ENCODE measurements at regions not wholly inside any gene's neighbourhood (a gene's known extent, or its start where the extent isn't known, plus 50 kb on each side); places are given as distances from the start of the nearest gene placed in this dataset.
A peak's percentile ranks its signal among the peaks of the same experiment; 100 is the strongest.

DNA sequence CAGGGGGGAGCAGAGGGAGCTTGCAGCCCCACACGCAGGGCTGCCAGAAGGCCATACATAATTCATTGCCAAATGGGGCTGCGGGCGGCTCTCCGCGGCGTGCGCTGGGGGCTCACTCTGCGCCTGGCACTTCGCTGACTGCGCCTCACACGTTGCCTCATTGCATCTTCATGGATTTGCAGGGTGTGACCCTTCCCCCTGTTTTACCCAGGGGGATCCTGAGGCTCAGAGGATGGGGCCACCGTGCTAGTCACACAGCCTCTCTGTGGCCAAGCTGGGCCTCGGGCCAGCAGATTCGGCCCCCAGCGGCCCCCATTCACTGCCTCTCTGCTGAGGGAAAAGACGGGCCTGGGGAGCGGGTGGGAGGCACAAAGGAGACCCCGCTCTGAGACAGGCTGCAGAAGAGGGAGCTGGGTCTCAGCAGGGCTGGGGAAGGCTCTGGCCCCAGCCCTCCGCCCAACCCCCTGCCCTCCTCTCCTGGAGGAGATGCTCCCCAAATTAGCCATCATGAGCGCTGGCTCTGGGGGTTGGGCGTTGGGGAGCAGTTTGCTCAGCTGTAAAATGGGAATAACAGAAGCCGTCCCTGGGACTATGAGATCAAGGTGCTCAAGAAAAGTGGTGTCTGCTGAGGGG is 115.5 kb downstream of the C9orf50 start:
- no peak for DNase-seq

DNA sequence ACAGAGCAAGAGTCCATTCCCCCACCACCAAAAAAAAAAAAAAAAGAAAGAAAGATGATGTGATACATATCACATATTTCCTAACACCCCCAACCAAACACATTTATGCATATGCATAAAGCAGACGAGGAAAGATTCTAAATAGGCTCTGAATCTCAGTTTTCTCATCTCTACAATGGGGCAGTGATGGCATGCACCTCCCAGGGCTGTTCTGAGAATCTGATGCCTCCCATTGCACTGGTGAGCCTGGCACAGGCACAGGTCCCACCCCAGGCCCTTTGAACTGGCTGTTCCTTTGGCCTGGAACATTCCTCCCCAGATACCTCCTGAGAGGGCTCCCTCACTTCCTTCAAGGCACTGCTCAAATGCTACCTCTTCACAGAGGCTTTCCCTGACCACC is 116.5 kb downstream of the C9orf50 start:
- DNase-seq, result no peak

DNA sequence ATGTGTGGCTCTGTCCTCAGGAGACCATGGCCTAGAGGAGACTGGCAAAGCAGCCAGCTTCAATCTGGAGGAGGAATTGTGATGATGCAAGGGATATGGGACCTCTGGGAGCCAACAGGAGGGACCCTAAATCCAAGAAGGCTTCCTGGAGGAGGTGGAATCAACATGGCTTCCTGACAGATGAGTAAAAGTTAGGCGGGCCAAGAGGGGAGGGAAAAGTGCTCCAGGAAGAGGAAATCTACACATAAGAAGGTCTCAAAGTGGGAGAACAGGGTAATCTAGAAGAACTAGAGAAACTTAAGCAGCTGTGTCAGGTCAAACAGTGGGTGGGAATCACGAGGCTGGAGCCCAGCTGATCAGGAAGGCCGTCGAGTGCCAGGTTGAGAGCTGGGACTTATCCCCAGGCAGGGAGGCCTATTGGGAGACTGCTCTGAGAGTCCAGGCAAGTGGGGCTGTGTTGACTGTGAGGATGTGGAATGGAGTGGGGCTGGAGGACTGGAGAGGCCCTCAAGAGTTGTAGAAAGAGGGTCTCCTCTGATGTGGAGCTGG is 119.1 kb downstream of the C9orf50 start:
- no peak for DNase-seq

DNA sequence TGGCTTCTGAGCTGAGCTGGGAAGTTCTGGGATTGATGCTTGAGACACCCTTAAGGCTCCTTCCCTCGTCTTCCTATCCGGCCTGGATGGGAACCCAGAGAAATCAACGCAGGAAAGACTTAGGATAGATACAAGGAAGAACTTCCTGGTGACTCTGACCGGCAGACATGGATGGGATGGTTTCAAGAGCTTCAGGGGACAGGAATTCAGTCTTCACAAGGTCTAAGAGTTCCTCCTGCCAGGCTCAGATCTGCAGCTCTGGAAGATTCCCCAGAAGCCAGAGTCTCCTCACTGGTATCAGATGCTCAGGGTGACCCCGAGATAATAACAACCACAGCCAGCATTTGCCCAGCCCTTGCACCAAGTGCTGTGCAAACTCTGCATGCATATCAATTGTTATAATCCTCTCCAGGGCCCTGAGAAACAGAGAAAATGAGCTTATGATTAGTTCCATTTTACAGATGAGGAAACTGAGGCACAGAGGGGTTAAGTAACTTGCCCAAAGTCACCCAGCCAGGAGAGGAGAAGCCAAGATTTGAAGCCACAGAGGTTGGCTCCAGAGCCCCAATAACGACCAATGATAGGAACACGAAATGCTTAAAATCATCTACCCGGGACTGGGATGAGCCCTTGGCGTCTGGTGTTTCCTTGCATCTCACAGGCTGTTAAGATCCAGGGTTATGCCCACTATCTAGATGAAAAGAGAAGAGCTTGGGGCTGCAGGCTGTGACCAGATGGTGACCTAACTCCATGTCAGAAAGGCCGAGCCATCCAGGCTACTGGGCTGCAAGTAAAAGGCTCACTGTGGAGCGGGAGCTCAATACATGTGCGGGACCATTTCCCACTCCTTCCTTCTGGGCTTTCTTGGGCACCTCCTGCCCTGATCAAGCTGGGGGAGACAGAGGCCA is 119.8 kb downstream of the C9orf50 start:
- DNase-seq, result no peak

DNA sequence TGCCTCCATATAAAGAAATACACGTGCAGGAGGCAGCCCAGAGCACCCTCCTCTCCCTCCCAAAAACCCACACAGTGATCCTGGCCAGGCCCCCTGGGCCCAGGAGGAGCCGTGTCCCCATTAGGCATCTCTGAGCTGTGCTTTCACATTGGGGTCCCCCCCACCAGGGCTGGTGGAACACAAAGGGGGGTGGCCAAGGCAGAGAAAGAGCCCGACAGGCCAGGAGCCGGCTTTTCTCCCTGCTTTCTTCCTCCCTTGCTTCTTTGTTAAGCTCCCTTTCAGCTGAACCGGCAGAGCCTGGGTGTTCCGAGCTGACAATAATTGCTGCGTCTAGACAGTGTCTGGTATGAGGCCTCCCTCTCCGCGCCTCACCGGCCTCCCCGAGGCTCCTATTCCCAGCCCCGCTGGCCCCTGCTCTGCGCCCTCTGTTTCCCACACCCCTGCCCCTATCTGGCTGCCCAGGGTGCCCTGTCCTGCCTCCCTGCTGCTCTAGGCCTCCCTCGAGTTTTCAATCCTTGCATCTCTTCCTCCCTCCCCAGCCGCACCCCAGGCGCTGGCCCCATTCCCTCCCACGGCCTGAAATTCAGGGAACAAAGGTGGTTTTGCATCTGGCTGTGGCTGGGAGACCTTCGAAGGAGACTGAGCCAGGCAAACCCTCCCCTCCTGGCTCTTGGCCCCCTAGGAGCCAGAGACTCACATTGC is 120.6 kb downstream of the C9orf50 start:
- peak in 2 of 3 experiments; percentile 55 to 68 for DNase-seq

DNA sequence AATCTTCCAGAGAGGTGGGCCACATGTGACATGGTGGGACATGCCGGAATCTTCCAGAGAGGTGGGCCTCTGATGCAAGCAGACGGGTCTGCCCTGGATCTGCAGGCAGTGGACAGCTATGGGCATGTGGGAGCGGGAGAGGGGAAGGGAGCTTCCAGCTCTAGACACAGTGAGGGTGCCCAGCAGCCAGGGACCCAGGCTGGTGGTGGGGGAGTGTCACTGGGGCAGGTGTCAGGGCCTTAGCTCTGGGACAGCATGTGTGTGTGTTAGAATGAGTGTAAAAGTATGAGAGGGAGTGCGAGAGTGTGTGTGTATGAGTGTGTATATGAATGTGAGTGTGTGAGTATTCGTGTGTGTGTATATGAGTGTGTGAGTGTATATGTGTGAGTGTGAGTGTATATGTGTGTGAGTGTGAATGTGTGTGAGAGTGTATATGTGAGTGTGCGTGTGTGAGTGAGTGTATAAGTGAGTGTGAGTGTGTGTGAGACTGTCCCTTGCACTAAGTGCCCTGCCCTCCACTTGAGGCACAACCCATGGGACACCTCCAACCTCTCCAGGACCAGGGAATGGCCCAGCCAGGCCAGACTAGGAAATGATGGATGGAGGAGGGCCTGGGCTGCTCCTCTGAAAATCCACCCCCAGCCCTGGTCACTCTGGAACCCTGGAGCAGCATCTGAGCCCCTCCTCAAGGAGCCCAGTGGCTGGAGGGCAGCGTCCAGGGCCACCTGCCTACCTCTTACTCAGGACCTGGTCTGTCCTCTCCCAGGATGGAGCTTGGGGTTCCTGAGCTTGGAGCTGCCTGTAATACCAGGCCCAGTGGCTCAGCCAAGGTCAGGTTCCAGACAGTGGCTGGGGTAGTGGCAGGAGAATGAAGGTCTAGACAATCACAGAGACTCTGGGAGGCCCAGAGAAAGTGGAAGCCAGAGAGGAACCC is 122.2 kb downstream of the C9orf50 start:
- no peak for DNase-seq

DNA sequence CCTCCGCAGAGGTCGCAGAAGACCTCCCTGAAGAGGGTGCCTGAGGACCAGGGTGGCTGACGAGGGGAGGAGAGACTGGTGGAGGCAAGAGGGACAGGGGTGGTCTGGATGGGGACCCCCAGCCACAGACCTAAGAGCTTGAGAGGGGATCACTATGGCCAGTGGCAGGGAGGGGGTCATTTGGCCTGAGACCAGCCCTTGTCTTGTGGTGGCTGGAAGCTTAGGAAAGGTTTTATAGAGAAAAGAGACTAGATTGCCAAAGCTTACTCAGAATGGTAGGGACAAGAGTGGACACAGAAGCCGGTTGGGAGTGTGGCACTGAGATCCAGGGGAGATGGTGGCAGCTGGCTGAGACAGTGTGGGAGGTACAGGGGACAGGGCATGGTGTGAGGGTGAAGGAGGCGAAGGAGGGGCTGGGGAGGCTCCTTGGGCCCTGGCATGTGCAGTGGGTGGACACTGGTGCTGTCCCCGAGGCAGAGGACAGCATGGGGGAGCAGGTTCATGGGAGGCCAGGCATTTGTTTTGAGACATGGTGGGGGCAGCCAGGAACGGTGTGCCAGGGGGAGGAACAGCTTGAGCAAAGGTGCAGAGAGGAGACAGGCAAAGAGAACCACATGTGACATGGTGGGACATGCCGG is 123.0 kb downstream of the C9orf50 start:
- DNase-seq, result no peak

DNA sequence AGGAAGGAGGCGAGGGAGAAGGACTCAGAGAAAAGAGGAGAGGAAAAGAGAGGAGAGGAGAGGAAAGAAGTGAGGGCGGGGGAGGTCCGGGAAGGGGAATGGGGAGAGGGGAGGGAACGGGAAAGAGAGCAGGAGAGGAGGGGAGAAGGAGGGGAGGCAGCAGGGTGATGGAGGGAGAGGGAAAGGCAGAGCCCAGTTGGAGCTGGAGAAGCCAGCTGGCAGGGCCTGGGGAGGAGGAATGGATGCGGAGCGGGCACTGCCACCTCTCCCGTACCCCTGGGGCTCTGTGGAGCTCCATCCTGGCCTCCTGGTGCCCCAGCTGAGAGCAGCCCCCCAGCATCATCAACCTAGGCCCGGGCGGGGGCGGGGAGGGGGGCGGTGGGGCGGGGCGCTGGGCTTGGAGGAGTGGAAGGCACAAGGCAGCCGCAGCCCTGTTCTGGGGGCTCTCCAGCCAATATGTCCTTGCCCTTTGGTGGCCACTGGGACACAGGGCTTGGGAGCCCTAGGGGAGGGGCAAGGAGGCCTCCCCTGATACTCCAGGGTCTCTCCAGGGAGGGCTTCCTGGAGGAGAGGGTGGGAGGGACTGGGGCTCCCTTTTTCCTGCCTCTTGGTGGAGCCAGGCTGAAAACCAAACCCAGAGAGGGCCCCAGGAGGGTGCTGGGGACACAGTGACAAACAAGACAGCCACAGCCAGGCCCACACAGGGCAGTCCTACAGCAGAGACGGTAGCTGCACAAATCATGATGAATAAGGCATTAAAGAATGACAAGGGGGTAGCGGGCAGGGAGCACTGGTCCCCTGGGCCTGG is 123.7 kb downstream of the C9orf50 start:
- peak in 2 of 3 experiments; percentile 98 for DNase-seq

DNA sequence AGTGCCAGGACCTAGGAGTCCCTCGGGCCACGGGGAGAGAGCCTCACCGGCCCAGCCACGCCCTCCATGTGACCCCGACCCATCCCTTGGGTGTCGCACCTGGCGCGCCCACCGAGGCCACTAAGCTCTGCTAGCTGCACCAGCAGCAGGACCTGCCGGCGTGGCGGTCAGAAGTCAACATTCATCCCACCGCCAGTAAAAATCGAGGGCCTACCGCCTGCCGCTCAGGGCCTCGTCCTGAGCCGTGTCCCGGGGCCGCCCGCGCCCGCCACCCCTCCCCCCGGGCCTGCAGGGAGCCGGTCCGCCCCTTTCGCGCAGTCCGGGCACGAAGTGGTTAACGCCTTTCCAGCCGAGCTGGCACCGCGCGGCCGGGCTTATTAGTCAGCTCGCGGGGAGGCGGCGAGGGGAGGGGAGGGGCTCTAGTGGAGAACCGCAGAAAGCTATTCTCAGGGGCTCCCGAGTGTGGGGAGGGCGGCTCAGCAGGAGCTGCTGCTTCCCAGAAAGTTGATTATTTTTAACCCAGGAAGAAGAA is 124.4 kb downstream of the C9orf50 start:
- DNase-seq, result peak; percentile 82 to 98 (median 98)

DNA sequence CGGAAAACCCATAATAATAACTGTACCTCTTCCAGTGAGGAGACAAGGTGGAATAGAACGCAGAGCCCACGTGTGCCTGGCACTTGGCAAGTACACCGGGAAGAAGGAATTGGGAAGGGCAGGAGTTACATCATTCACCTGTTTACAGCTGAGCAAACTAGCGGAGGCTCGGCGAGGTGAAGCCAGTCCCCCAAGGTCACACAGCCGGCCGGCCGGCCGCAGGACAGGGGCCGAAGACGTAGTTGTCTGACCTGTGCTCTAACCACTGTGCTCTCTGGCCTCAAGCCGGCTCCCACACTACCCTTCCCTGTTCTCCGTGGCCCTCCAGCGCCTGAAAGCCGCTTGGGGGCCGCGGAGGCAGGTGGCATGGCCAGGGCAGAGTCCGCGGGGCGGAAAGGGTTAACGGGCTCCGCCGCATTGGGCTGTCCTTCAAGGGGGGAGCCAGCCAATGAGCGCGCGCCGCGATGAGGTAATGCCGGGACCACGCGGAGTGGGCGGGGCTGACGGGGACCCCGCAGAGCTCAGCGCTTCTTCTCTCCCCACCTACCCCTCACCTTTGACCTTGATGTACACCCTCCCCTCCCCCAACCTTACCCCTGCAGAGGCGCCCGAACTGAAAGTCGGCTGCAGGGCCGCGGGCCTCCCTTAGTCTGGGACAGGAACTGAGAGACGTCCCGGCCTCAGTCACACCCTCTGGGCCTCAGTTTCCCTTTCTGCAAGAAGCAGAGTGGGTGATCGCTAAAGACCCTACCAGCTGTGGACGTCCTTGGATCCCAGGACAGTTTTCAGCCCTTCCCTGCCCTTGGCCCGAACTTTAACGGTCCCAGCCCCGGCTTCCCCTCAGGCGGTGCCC is 125.1 kb downstream of the C9orf50 start:
- peak; percentile 86 to 93 (median 90) for DNase-seq

DNA sequence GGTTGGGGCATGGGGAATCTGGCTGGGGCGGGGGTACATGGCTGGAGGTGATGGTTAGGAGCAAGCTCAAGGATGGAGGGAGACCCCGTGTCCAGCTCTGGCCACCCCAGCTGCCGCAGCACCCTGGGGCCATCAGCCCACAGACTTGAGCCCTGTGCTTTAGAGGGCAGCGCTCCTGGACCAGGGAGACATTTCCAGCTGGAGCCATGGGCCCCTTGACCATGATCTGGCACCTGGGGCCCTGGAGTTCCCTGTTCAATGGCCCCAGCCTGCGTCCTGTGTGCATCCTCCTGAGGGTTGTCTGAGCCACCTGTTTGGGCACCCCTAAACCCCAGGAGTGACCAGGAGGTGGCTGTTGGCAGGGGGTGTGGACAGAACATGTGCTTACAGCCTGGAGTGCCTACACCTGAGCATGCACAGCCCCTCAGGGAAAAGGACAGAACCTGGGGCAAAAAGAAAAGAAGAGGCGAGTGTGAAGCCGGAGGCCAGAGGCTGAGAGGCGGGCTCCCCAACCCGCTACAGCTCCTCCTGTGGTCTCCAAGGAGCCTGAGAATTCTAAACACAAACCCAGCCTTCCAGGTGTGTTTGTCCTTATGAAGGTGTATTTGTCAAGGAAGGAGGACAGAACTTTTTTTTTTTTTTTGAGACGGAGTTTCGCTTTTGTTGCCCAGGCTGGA is 126.7 kb downstream of the C9orf50 start:
- DNase-seq, result peak in 1 of 3 experiments; percentile 19

DNA sequence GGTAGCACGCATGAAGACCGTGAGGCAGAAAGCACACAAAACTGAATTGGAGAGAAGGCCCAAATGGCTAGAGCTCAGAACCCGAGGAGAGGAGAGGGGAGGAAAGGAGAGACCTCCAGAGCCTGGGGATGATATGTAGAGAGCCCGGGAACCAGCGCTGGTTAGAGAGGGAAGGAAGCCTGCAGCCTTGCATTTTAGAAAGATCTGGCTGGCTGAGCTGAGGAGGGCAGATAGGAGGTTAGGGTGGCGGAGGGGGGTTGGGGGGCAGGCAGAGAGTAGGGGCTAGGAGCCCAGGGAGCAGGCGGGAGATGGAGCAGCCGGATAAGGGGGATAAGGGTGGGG is 127.2 kb downstream of the C9orf50 start:
- DNase-seq, result no peak

DNA sequence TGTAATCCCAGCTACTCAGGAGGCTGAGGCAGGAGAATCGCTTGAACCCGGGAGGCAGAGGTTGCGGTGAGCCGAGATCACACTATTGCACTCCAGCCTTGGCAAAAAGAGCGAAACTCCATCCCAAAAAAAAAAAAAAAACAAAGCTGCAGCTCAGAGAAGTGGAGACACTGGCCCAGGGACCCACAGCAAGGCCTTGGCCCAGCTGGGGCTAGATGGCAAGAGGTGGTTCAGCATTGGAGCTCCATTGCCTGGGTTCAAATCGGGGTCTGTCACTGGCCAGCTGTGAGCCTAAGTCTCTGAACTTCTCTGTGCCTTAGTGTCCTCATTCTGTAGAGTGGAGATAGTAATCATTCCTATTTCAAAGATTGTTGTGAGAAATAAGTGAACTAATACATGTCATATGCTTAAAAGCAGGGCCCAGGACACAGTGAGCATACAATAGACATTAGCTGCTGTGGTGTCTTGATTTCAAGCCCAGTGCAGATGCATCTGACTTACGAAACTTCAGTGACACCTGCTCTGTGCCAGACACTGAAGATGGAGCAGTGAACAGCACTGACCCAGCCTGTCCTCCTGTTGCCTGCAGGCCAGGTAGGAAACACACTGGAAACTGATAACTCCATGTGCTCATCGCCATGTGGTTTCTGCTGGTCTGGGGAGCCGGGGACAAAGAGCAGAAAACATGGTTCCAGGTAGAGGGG is 127.7 kb downstream of the C9orf50 start:
- DNase-seq, result no peak

DNA sequence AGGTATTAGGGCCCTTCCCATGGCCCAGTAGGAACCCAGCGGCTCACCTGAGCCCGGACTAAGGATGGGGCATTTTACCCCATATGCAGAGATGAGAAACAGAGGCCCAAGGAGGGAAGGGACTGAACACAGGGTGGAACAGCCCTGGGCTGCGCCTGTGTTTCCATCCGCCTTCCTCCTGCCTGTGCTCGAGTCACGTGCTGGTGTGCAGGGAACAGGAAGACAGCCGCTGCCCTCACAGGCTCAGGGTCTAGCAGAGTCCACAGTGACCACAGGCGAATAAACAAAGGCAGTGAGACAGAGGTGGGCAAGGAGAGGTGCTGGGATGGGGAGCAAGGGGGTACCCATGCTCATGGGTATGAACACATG is 129.4 kb downstream of the C9orf50 start:
- no peak for DNase-seq

DNA sequence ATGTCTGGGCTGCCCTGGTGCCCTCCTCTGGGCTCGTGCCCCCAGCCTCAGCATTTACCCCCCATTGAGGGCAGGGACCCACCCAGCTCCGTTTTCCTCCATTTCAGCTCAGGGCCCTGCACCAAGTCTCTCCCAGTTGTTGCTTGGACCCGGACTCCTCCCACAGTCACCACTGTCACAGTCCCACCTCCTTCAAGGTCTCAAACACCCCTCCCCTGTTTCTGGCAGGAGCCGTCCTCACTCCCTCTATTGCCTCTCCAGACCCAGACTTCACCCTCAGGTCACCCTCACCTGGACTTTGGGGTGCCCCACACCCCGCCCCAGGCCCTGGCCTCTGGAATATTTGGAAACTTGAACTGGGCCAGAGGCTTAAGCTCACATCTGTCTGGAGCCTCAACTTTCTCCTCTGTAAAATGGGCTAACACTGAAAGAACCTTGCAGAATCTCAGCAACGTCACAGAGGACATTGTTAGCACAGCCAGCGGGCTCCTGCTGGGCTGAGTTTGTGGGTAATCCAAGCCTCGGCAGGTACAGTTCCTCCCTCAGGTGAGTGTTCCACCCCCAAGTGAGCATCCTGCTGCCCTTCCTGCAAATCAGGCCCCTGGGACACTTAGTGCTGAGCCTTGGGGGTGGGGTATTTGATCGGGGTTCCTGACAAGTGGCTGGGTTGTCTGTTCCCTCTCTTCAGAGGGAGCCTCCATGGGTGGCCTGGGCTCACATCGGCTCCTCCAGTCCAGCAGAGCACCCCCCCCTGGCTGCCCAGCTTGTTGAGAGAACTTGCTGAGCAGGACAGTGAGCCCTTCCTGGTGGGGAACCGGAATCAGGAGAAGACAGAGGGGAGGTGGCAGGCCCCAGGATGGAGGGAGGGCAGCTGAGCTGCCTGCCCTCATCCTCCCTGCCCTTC is 130.1 kb downstream of the C9orf50 start:
- no peak for DNase-seq

DNA sequence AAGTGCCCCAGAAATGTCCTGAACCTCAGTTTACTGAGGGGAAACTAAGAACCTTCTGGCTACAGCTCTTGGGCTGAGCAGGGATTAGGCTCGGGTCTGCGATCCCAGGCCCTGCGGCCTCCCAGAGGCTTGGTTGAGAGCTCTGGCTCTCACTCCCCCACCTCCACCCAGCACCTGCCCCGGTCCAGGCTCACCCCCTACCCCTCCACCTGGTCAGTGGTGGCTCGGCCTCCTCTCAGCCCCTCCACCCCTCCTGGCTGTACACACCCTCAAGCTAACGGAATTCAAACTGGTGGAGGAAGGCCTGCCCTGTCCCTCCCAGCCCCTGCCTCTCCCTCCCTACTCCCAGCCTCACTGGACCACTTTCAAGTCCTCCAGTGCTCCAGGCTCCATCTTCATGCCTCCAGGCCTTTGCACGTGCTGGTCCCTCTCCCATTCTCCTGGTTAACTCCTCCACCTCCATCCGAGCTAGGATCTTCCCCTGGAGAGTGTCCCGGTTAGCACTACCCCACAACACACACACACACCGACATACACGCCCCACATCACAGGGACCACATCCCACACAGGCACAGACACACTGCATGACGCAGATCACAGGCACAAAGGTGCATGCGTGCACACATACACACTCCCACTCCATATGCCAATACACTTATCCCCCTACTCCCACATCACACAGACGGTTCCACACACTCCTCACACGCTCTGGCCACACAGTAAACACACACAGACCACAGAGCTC is 130.9 kb downstream of the C9orf50 start:
- no peak for DNase-seq
